OCI-LY7 (cell line): ENCODE measurements at regions not wholly inside any gene's neighbourhood (a gene's known extent, or its start where the extent isn't known, plus 50 kb on each side); places are given as distances from the start of the nearest gene placed in this dataset.

ENCODE experiments used
- BruUV-seq: library from RNA; stranded (reverse); fragments of 400-500 nt; replicated peaks from 2 replicates; lab custom pipeline; 2021; lab: Mats Ljungman, UMichigan
- CTCF ChIA-PET: fragments of 300-600 bp; sonication (Branson Sonifier 250); formaldehyde crosslinking; loops from one replicate; lab custom pipeline; 2022; ENCODE audit warnings: antibody characterized with exemption; ENCODE audit not compliant: unreplicated experiment; lab: Charles Lee
- POLR2A ChIA-PET: fragments of 300-600 bp; sonication (Branson Sonifier 250); formaldehyde crosslinking; loops from one replicate; lab custom pipeline; 2022; ENCODE audit warnings: antibody characterized with exemption; lab: Charles Lee
- DNase-seq: peaks from one replicate; pipeline ENCODE4 v3.0.0-alpha.2; 2015; ENCODE audit warnings: low spot score
- H2AFZ ChIP-seq: fragments of 200-600 bp; sonication (generic), shearing (Covaris generic); 2 replicates; pipeline ENCODE4 v1.6.1; 2014; ENCODE audit warnings: mild to moderate bottlenecking, antibody characterized with exemption, low read length, moderate library complexity
- H3K27ac ChIP-seq: fragments of 200-600 bp; sonication (generic); 2 replicates; pipeline ENCODE4 v1.5.1; 2014; ENCODE audit warnings: mixed run types, low read depth, mild to moderate bottlenecking, moderate library complexity, low read length, inconsistent platforms; ENCODE audit not compliant: poor library complexity, severe bottlenecking
- H3K36me3 ChIP-seq: fragments of 200-600 bp; sonication (generic); 2 replicates; pipeline ENCODE4 v1.6.1; 2014; ENCODE audit warnings: mild to moderate bottlenecking, antibody characterized with exemption, low read length, moderate library complexity, mixed read lengths; ENCODE audit not compliant: insufficient read depth
- H3K4me1 ChIP-seq: fragments of 200-600 bp; sonication (generic); 2 replicates; pipeline ENCODE4 v1.5.1; 2014; ENCODE audit warnings: mild to moderate bottlenecking, low read length; ENCODE audit not compliant: insufficient read depth, poor library complexity, severe bottlenecking
- H3K4me2 ChIP-seq: fragments of 200-600 bp; sonication (generic); 2 replicates; pipeline ENCODE4 v1.6.1; 2014; ENCODE audit warnings: mild to moderate bottlenecking, low read length
- H3K4me3 ChIP-seq: fragments of 200-600 bp; sonication (generic); 2 replicates; pipeline ENCODE4 v1.5.1; 2014; ENCODE audit warnings: mild to moderate bottlenecking, low read depth, low read length; ENCODE audit not compliant: poor library complexity, severe bottlenecking
- H3K79me2 ChIP-seq: fragments of 200-600 bp; sonication (generic); 2 replicates; pipeline ENCODE4 v1.6.1; 2016; ENCODE audit warnings: low read depth, mild to moderate bottlenecking, low read length, moderate library complexity, mixed read lengths; ENCODE audit not compliant: insufficient read depth
- H3K9me2 ChIP-seq: fragments of 200-600 bp; sonication (generic); 2 replicates; pipeline ENCODE4 v1.6.1; 2016; ENCODE audit warnings: mild to moderate bottlenecking, low read length, mixed read lengths; ENCODE audit not compliant: insufficient read depth
- H3K9me3 ChIP-seq: fragments of 200-600 bp; sonication (generic); 2 replicates; pipeline ENCODE4 v1.6.1; 2014; ENCODE audit warnings: mild to moderate bottlenecking, mixed run types, low read length, mixed read lengths
- H4K20me1 ChIP-seq: fragments of 200-600 bp; sonication (generic); 2 replicates; pipeline ENCODE4 v1.6.1; 2014; ENCODE audit warnings: mild to moderate bottlenecking, antibody characterized with exemption, low read length, moderate library complexity, mixed read lengths; ENCODE audit not compliant: insufficient read depth
- CTCF ChIP-seq: fragments of 200-600 bp; sonication (generic); conservative IDR thresholded peaks from 2 replicates; pipeline ENCODE4 v1.5.1; 2014; ENCODE audit warnings: mild to moderate bottlenecking, antibody characterized with exemption, low read length, moderate library complexity, mixed read lengths
- EZH2phosphoT487 ChIP-seq: fragments of 200-600 bp; sonication (generic); IDR thresholded peaks from 2 replicates; pipeline ENCODE4 v1.6.1; 2018; ENCODE audit warnings: low read depth, borderline replicate concordance, mild to moderate bottlenecking, mixed run types, antibody characterized with exemption, low read length, moderate library complexity, mixed read lengths
- intact Hi-C: fragments of 100-400 bp; cut with micrococcal nuclease; formaldehyde crosslinking; loops from one replicate; pipeline ENCODE4 v1.10.0; 2022; ENCODE audit not compliant: unreplicated experiment

- Histone ChIP-seq H3K4me1 (no peaks in the 10 kb centered on the region), H3K9me2 (no peaks in the 10 kb centered on the region), H4K20me1 (no peaks in the 10 kb centered on the region), H3K9me3 (no peaks in the 10 kb centered on the region), H3K27ac (no peak overlapping the region), H3K4me3 (no peak overlapping the region), H2AFZ (no peak overlapping the region), H3K36me3 (no peaks in the 10 kb centered on the region), H3K4me2 (no peak overlapping the region), H3K79me2 (no peaks in the 10 kb centered on the region)
- no peak for DNase-seq
- intact Hi-C loops: no loop called here
- BruUV-seq: no TSS peak
- ChIA-PET POLR2A (no interaction called here), CTCF (no interaction called here)
- TF ChIP-seq EZH2phosphoT487: no peak
- TF ChIP-seq CTCF: no peak
These were observed 621.4 kb downstream of the NYAP2 start for GRCh38 chr2:226020956-226021355.

- H3K4me3 ChIP-seq: no peak overlapping the region
- no peaks in the 10 kb centered on the region for H3K79me2 ChIP-seq
- H4K20me1 ChIP-seq: no peaks in the 10 kb centered on the region
- ChIA-PET POLR2A (no interaction called here), CTCF (no interaction called here)
- DNase-seq: no peak
- H3K36me3 ChIP-seq: no peaks in the 10 kb centered on the region
- BruUV-seq: no TSS peak
- H3K4me2 ChIP-seq: no peak overlapping the region
- no peaks in the 10 kb centered on the region for H3K9me2 ChIP-seq
- intact Hi-C loops: no loop called here
- no peak overlapping the region for H3K27ac ChIP-seq
- no peaks in the 10 kb centered on the region for H3K4me1 ChIP-seq
- TF ChIP-seq EZH2phosphoT487: no peak
- no peak for TF ChIP-seq CTCF
- H3K9me3 ChIP-seq: no peaks in the 10 kb centered on the region
- no peak overlapping the region for H2AFZ ChIP-seq
These were observed 620.7 kb downstream of the NYAP2 start for GRCh38 chr2:226020176-226020575.

- DNase-seq: no peak
- Histone ChIP-seq H3K79me2 (no peaks in the 10 kb centered on the region), H4K20me1 (no peaks in the 10 kb centered on the region), H2AFZ (no peak overlapping the region), H3K36me3 (no peaks in the 10 kb centered on the region), H3K4me3 (no peak overlapping the region), H3K4me1 (no peaks in the 10 kb centered on the region), H3K27ac (no peak overlapping the region), H3K9me2 (no peaks in the 10 kb centered on the region), H3K4me2 (no peak overlapping the region), H3K9me3 (no peaks in the 10 kb centered on the region)
- BruUV-seq: no TSS peak
- TF ChIP-seq EZH2phosphoT487 (no peak), CTCF (no peak)
- ChIA-PET CTCF (no interaction called here), POLR2A (no interaction called here)
- intact Hi-C loops: no loop called here
These were observed 619.1 kb downstream of the NYAP2 start for GRCh38 chr2:226018641-226019040.
